HCT116 (cell line): ENCODE measurements at regions not wholly inside any gene's neighbourhood (a gene's known extent, or its start where the extent isn't known, plus 50 kb on each side); places are given as distances from the start of the nearest gene placed in this dataset.

Source experiments
- CEBPB ChIP-seq: IDR thresholded peaks from 2 replicates; pipeline ENCODE4 v1.6.1; 2012; ENCODE audit warnings: low read depth
- MAX ChIP-seq: IDR thresholded peaks from 2 replicates; pipeline ENCODE4 v1.6.1; 2012
- POLR2A ChIP-seq: IDR thresholded peaks from 2 replicates; pipeline ENCODE4 v1.7.0; 2011; ENCODE audit warnings: borderline replicate concordance; ENCODE audit not compliant: insufficient read depth, insufficient read length; ENCODE audit errors: extremely low read depth
- RAD21 ChIP-seq: IDR thresholded peaks from 2 replicates; pipeline ENCODE4 v1.6.1; 2012; ENCODE audit warnings: low read depth, mild to moderate bottlenecking
- ZNF274 ChIP-seq: fragments of 200-500 bp; sonication (Bioruptor generic); IDR thresholded peaks from 2 replicates; pipeline ENCODE4 v1.6.1; 2014; ENCODE audit warnings: mild to moderate bottlenecking, low read depth, low read length, inconsistent platforms
- TF ChIP-seq, protein P1 (sequence below), 3 experiments: fragments of 200-600 bp in 1 of 3; sonication (generic) in 1 of 3; IDR thresholded peaks in 2 of 3; conservative IDR thresholded peaks in 1 of 3; 2 replicates each; pipeline ENCODE4 v1.5.1; 2012 to 2017; ENCODE audit warnings: low read depth in 2 of 3, low read length in 2 of 3, antibody characterized with exemption in 1 of 3, borderline replicate concordance in 1 of 3, control low read depth in 1 of 3, mild to moderate bottlenecking in 1 of 3, mixed read lengths in 1 of 3, mixed run types in 1 of 3, moderate library complexity in 1 of 3; ENCODE audit not compliant: insufficient read depth in 1 of 3

- TF ChIP-seq MAX = no peak
- TF ChIP-seq, protein P1, sequence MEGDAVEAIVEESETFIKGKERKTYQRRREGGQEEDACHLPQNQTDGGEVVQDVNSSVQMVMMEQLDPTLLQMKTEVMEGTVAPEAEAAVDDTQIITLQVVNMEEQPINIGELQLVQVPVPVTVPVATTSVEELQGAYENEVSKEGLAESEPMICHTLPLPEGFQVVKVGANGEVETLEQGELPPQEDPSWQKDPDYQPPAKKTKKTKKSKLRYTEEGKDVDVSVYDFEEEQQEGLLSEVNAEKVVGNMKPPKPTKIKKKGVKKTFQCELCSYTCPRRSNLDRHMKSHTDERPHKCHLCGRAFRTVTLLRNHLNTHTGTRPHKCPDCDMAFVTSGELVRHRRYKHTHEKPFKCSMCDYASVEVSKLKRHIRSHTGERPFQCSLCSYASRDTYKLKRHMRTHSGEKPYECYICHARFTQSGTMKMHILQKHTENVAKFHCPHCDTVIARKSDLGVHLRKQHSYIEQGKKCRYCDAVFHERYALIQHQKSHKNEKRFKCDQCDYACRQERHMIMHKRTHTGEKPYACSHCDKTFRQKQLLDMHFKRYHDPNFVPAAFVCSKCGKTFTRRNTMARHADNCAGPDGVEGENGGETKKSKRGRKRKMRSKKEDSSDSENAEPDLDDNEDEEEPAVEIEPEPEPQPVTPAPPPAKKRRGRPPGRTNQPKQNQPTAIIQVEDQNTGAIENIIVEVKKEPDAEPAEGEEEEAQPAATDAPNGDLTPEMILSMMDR (IDR thresholded peaks at IDR 0.05 in 2 of 3, conservative IDR thresholded peaks at IDR 0.05 in 1 of 3; ENCODE audit: borderline replicate concordance in 1 of 3, insufficient read depth in 1 of 3, low read depth in 2 of 3, low read length in 2 of 3) = no peak
- no peak for TF ChIP-seq ZNF274
- TF ChIP-seq RAD21 = no peak
- no peak for TF ChIP-seq POLR2A
- TF ChIP-seq CEBPB = no peak
Measured at GRCh38 chr11:31926816-31927528, 115.8 kb upstream of the PAX6 start.
